Upper lobe of right lung (tissue), 1 donor: ENCODE measurements at regions not wholly inside any gene's neighbourhood (a gene's known extent, or its start where the extent isn't known, plus 50 kb on each side); places are given as distances from the start of the nearest gene placed in this dataset.

ENCODE experiments used
- ATAC-seq: fragments of 200-7000 bp; cut with Tn5 transposase; one replicate; pipeline ENCODE4 v1.9.1; 2020; ENCODE audit warnings: mild to moderate bottlenecking, moderate library complexity
- DNase-seq: peaks from one replicate; pipeline ENCODE4 v3.0.0-alpha.2; 2020
- H3K27ac ChIP-seq: fragments of 200-600 bp; one replicate; pipeline ENCODE4 v1.8.0; 2022
- H3K27me3 ChIP-seq: fragments of 200-600 bp; one replicate; pipeline ENCODE4 v1.8.0; 2022; ENCODE audit warnings: mild to moderate bottlenecking
- H3K36me3 ChIP-seq: fragments of 200-600 bp; one replicate; pipeline ENCODE4 v1.8.0; 2022
- H3K4me1 ChIP-seq: fragments of 200-600 bp; one replicate; pipeline ENCODE4 v1.8.0; 2022
- H3K4me3 ChIP-seq: fragments of 200-600 bp; one replicate; pipeline ENCODE4 v1.8.0; 2022; ENCODE audit warnings: mild to moderate bottlenecking
- H3K9me3 ChIP-seq: fragments of 200-600 bp; one replicate; pipeline ENCODE4 v1.8.0; 2022
- intact Hi-C: fragments of 100-400 bp; cut with DNase I; formaldehyde crosslinking; loops from one replicate; pipeline ENCODE4 v1.11.0; 2022
- TF ChIP-seq, protein P1 (sequence below): fragments of 200-600 bp; IDR thresholded peaks from one replicate; pipeline ENCODE4 v1.8.0; 2022; ENCODE audit warnings: antibody characterized with exemption
- donor health status: DM: no; HTN: yes; CAD: no; lungs with severe emphysema.

DNA sequence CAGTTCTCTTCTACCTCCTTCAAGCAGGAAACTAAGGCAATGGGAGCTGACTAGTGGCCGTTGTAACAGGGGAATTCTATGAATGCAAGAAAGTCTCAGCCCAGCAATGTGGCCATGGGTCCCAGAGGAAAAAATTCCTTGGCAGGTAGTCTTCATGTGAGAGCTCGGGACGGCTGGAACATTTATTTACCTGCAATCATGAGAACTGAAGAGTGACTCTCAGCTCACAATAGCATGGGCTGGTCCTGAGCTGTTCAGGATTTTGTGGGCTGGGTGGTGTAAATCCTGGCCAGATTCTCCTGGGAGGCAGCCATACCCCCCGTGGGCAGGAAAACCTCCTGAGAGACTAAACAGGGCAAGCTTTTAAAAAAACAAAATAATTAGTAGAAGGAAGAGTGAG is 330.3 kb upstream of the CTNNB1 start:
- intact Hi-C loops: no loop called here
- no peaks in the 10 kb centered on the region for H3K9me3 ChIP-seq
- H3K4me1 ChIP-seq: no peaks in the 10 kb centered on the region
- H3K27ac ChIP-seq: no peak overlapping the region
- no peaks in the 10 kb centered on the region for H3K27me3 ChIP-seq
- no peak overlapping the region for H3K4me3 ChIP-seq
- TF ChIP-seq, protein P1, sequence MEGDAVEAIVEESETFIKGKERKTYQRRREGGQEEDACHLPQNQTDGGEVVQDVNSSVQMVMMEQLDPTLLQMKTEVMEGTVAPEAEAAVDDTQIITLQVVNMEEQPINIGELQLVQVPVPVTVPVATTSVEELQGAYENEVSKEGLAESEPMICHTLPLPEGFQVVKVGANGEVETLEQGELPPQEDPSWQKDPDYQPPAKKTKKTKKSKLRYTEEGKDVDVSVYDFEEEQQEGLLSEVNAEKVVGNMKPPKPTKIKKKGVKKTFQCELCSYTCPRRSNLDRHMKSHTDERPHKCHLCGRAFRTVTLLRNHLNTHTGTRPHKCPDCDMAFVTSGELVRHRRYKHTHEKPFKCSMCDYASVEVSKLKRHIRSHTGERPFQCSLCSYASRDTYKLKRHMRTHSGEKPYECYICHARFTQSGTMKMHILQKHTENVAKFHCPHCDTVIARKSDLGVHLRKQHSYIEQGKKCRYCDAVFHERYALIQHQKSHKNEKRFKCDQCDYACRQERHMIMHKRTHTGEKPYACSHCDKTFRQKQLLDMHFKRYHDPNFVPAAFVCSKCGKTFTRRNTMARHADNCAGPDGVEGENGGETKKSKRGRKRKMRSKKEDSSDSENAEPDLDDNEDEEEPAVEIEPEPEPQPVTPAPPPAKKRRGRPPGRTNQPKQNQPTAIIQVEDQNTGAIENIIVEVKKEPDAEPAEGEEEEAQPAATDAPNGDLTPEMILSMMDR: no peak
- H3K36me3 ChIP-seq: no peaks in the 10 kb centered on the region
- DNase-seq (no peak), ATAC-seq (peak; percentile 68)

- Histone ChIP-seq H3K4me3 (no peak overlapping the region), H3K9me3 (no peaks in the 10 kb centered on the region), H3K27ac (no peak overlapping the region), H3K36me3 (no peaks in the 10 kb centered on the region), H3K4me1 (no peaks in the 10 kb centered on the region), H3K27me3 (no peaks in the 10 kb centered on the region)
- TF ChIP-seq, protein P1: no peak
- intact Hi-C loops: no loop called here
- DNase-seq (no peak), ATAC-seq (no peak)
Observed at GRCh38 chr3:40869939-40870338, 329.4 kb upstream of the CTNNB1 start.

DNA sequence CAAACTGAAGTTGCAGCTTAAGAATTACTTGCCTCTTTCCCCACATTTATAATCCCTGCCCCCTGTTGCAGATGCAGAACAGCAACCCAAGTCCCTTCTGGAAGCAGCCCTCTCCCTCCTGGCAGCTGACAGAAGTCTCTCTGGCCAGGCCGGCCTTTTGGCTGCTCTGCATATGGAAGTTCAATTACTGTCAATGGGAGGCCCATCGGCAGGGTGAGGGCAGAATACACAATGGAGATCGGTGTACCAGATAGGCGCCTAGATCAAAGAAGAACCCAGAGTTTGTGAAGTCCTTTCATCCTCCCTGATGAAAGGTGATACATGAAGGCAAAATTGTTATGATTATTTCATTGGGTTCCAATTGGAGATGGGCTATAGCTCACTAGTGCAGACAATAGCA is 327.9 kb upstream of the CTNNB1 start:
- no peaks in the 10 kb centered on the region for H3K9me3 ChIP-seq
- H3K36me3 ChIP-seq: no peaks in the 10 kb centered on the region
- no peaks in the 10 kb centered on the region for H3K27me3 ChIP-seq
- H3K27ac ChIP-seq: no peak overlapping the region
- TF ChIP-seq, protein P1: no peak
- no peak overlapping the region for H3K4me3 ChIP-seq
- DNase-seq: no peak
- H3K4me1 ChIP-seq: peaks cover 4% of the 10 kb centered on the region
- no peak for ATAC-seq
- intact Hi-C loops: no loop called here

GRCh38 chr3:40872258-40872920 is 326.9 kb upstream of the CTNNB1 start:
- Histone ChIP-seq H3K4me1 (peaks cover 14% of the 10 kb centered on the region), H3K27me3 (no peaks in the 10 kb centered on the region), H3K9me3 (no peaks in the 10 kb centered on the region), H3K36me3 (no peaks in the 10 kb centered on the region), H3K27ac (no peak overlapping the region), H3K4me3 (no peak overlapping the region)
- TF ChIP-seq, protein P1: no peak
- intact Hi-C loops: no loop called here
- no peak for ATAC-seq
- DNase-seq: no peak

GRCh38 chr3:40873476-40873875 is 325.8 kb upstream of the CTNNB1 start:
- no peak overlapping the region for H3K27ac ChIP-seq
- no peaks in the 10 kb centered on the region for H3K9me3 ChIP-seq
- H3K4me1 ChIP-seq: peaks cover 25% of the 10 kb centered on the region
- intact Hi-C loops: no loop called here
- no peak for ATAC-seq
- TF ChIP-seq, protein P1: no peak
- DNase-seq: no peak
- no peak overlapping the region for H3K4me3 ChIP-seq
- H3K36me3 ChIP-seq: no peaks in the 10 kb centered on the region
- no peaks in the 10 kb centered on the region for H3K27me3 ChIP-seq
